ENCODE measurements at regions not wholly inside any gene's neighbourhood (a gene's known extent, or its start where the extent isn't known, plus 50 kb on each side); places are given as distances from the start of the nearest gene placed in this dataset.

GRCh38 chr11:70872299-70872698 is 380.1 kb downstream of the SHANK2 start:
- ChIA-PET POLR2A (no interaction called here), CTCF (no interaction called here)

GRCh38 chr11:70872955-70873735 is 379.2 kb downstream of the SHANK2 start:
- CTCF ChIA-PET: interaction anchor here (0.7 kb wide), 1 partner anchor 9 kb away, joined by 3 read pairs; no protein-coding TSS in a partner anchor

GRCh38 chr11:70873736-70874412 is 378.5 kb downstream of the SHANK2 start:
- ChIA-PET POLR2A (no interaction called here), CTCF (interaction anchor here (0.7 kb wide), 1 partner anchor 10 kb away, joined by 3 read pairs; no protein-coding TSS in a partner anchor)

More at GRCh38 chr11:70872955-70873735, 379.2 kb downstream of the SHANK2 start:
- POLR2A ChIA-PET: no interaction called here

- ChIA-PET POLR2A (no interaction called here), CTCF (no interaction called here)
These were observed 375.7 kb downstream of the SHANK2 start for GRCh38 chr11:70876685-70877084.

- ChIA-PET CTCF (no interaction called here), POLR2A (no interaction called here)
These were observed 375.2 kb downstream of the SHANK2 start for GRCh38 chr11:70877151-70877550.

GRCh38 chr11:70878366-70878765 is 374.0 kb downstream of the SHANK2 start:
- ChIA-PET CTCF (no interaction called here), POLR2A (no interaction called here)

- POLR2A ChIA-PET: no interaction called here
- CTCF ChIA-PET: no interaction called here
These were observed 372.6 kb downstream of the SHANK2 start for GRCh38 chr11:70879601-70880285.

- POLR2A ChIA-PET: no interaction called here
- CTCF ChIA-PET: no interaction called here
These were observed 372.0 kb downstream of the SHANK2 start for GRCh38 chr11:70880416-70880815.

GRCh38 chr11:70881948-70882715 is 370.2 kb downstream of the SHANK2 start:
- ChIA-PET CTCF (no interaction called here), POLR2A (no interaction called here)

- CTCF ChIA-PET: no interaction called here
These were observed 369.7 kb downstream of the SHANK2 start for GRCh38 chr11:70882716-70883085.

GRCh38 chr11:70883323-70883940 is 368.9 kb downstream of the SHANK2 start:
- ChIA-PET CTCF (no interaction called here), POLR2A (no interaction called here)

More at GRCh38 chr11:70882716-70883085, 369.7 kb downstream of the SHANK2 start:
- POLR2A ChIA-PET: no interaction called here

- ChIA-PET CTCF (no interaction called here), POLR2A (no interaction called here)
These were observed 368.3 kb downstream of the SHANK2 start for GRCh38 chr11:70883973-70884623.

GRCh38 chr11:70885281-70886231 is 366.8 kb downstream of the SHANK2 start:
- ChIA-PET POLR2A (no interaction called here), CTCF (no interaction called here)

- ChIA-PET CTCF (no interaction called here), POLR2A (no interaction called here)
These were observed 366.1 kb downstream of the SHANK2 start for GRCh38 chr11:70886256-70886655.

GRCh38 chr11:70886676-70887541 is 365.5 kb downstream of the SHANK2 start:
- CTCF ChIA-PET: no interaction called here
- POLR2A ChIA-PET: no interaction called here

- CTCF ChIA-PET: no interaction called here
- POLR2A ChIA-PET: no interaction called here
These were observed 364.9 kb downstream of the SHANK2 start for GRCh38 chr11:70887542-70887827.

- ChIA-PET CTCF (no interaction called here), POLR2A (no interaction called here)
These were observed 364.3 kb downstream of the SHANK2 start for GRCh38 chr11:70888061-70888460.

GRCh38 chr11:70889411-70889810 is 363.0 kb downstream of the SHANK2 start:
- ChIA-PET CTCF (no interaction called here), POLR2A (no interaction called here)
